BLaER1 (cell line): ENCODE measurements at regions not wholly inside any gene's neighbourhood (a gene's known extent, or its start where the extent isn't known, plus 50 kb on each side); places are given as distances from the start of the nearest gene placed in this dataset.

ENCODE experiments used
- H3K27ac ChIP-seq: shearing (Covaris generic); formaldehyde crosslinking; 2 replicates; pipeline ENCODE4 v1.8.1; 2022
- H3K27me3 ChIP-seq: shearing (Covaris generic); formaldehyde crosslinking; 2 replicates; pipeline ENCODE4 v1.8.1; 2022
- H3K36me3 ChIP-seq: shearing (Covaris generic); formaldehyde crosslinking; 2 replicates; pipeline ENCODE4 v1.8.1; 2022
- H3K4me1 ChIP-seq: shearing (Covaris generic); formaldehyde crosslinking; 2 replicates; pipeline ENCODE4 v1.8.1; 2022
- H3K4me2 ChIP-seq: shearing (Covaris generic); formaldehyde crosslinking; 2 replicates; pipeline ENCODE4 v1.8.1; 2022
- H3K4me3 ChIP-seq: shearing (Covaris generic); formaldehyde crosslinking; 2 replicates; pipeline ENCODE4 v1.8.1; 2022
- H3K9ac ChIP-seq: shearing (Covaris generic); formaldehyde crosslinking; 2 replicates; pipeline ENCODE4 v1.8.1; 2022
- H3K9me3 ChIP-seq: shearing (Covaris generic); formaldehyde crosslinking; 2 replicates; pipeline ENCODE4 v1.8.1; 2022
- H4K20me1 ChIP-seq: shearing (Covaris generic); formaldehyde crosslinking; 2 replicates; pipeline ENCODE4 v1.8.1; 2022
- Cebpa-rat ChIP-seq: shearing (Covaris generic); IDR thresholded peaks from 2 replicates; pipeline ENCODE4 v1.8.1; 2022

- no peaks in the 10 kb centered on the region for H3K9me3 ChIP-seq
- no peak overlapping the region for H3K4me3 ChIP-seq
- H3K4me1 ChIP-seq, result no peaks in the 10 kb centered on the region
- H4K20me1 ChIP-seq, result no peaks in the 10 kb centered on the region
- no peak overlapping the region for H3K27ac ChIP-seq
- peak; percentile 91 for TF ChIP-seq Cebpa-rat
- H3K36me3 ChIP-seq, result no peaks in the 10 kb centered on the region
- H3K9ac ChIP-seq, result no peak overlapping the region
- no peak overlapping the region for H3K4me2 ChIP-seq
- no peaks in the 10 kb centered on the region for H3K27me3 ChIP-seq
These were observed 208.7 kb downstream of the LMX1A start for GRCh38 chr1:165147799-165148198.

- no peaks in the 10 kb centered on the region for H4K20me1 ChIP-seq
- no peaks in the 10 kb centered on the region for H3K36me3 ChIP-seq
- no peaks in the 10 kb centered on the region for H3K9me3 ChIP-seq
- no peaks in the 10 kb centered on the region for H3K27me3 ChIP-seq
- no peak for TF ChIP-seq Cebpa-rat
- H3K4me3 ChIP-seq, result no peak overlapping the region
- no peak overlapping the region for H3K4me2 ChIP-seq
- no peaks in the 10 kb centered on the region for H3K4me1 ChIP-seq
- no peak overlapping the region for H3K27ac ChIP-seq
- no peak overlapping the region for H3K9ac ChIP-seq
These were observed 211.6 kb downstream of the LMX1A start for GRCh38 chr1:165144757-165145397.

DNA sequence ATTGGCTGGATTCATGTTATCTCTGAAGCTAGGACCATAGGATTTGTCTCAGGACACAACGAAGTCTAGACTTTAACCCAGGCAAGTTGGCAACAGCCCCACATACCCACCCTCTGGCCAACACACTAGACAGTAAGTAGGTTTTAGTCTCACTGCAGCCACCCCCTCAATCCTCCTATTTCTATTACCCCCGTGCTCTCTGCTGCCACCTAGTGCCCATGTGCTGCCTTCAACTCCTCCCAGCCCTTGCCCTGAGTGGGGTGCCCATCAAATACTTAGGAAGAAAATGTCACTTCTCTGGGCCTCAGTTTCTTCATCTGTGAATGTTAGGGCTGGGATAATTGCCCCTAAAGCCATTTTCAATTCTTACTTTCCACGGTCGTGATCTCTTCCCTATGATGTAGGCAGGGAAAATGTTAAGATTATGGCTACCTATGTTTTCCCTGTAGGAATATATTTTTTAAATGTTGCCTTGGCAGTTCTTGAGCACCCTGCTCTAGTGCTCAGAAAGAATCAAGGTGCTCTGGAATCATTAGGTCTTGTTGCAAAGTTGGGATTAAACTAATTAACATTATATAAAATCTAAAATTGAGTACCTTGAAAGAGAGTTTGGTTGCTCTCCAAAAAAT lies 213.0 kb downstream of the LMX1A start:
- no peak overlapping the region for H3K9ac ChIP-seq
- no peaks in the 10 kb centered on the region for H3K36me3 ChIP-seq
- no peaks in the 10 kb centered on the region for H3K4me1 ChIP-seq
- H3K9me3 ChIP-seq, result no peaks in the 10 kb centered on the region
- no peaks in the 10 kb centered on the region for H4K20me1 ChIP-seq
- H3K4me2 ChIP-seq, result no peak overlapping the region
- no peaks in the 10 kb centered on the region for H3K27me3 ChIP-seq
- H3K27ac ChIP-seq, result no peak overlapping the region
- no peak overlapping the region for H3K4me3 ChIP-seq
- TF ChIP-seq Cebpa-rat, result no peak

DNA sequence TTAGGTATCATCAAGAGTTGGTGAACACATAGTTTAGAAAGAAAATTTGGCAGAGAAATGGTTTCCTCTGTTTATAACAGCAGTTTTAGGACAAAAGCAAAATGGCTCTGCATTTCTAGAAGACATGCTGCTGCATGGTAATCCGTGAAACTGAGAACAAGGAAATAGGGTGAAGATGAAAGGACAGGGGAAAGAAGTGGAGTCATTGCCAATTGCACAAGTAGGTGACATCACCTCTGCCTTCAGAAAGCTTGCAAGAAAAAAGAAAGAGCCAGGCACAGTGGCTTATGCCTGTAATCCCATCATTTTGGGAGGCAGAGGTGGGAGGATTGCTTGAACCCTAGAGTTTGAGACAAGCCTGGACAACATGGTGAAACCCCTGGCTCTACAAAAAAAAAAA lies 217.6 kb downstream of the LMX1A start:
- Histone ChIP-seq H3K27ac (no peak overlapping the region), H3K4me1 (no peaks in the 10 kb centered on the region), H4K20me1 (no peaks in the 10 kb centered on the region), H3K9me3 (no peaks in the 10 kb centered on the region), H3K36me3 (no peaks in the 10 kb centered on the region), H3K4me2 (no peak overlapping the region), H3K4me3 (no peak overlapping the region), H3K27me3 (no peaks in the 10 kb centered on the region), H3K9ac (no peak overlapping the region)
- no peak for TF ChIP-seq Cebpa-rat

DNA sequence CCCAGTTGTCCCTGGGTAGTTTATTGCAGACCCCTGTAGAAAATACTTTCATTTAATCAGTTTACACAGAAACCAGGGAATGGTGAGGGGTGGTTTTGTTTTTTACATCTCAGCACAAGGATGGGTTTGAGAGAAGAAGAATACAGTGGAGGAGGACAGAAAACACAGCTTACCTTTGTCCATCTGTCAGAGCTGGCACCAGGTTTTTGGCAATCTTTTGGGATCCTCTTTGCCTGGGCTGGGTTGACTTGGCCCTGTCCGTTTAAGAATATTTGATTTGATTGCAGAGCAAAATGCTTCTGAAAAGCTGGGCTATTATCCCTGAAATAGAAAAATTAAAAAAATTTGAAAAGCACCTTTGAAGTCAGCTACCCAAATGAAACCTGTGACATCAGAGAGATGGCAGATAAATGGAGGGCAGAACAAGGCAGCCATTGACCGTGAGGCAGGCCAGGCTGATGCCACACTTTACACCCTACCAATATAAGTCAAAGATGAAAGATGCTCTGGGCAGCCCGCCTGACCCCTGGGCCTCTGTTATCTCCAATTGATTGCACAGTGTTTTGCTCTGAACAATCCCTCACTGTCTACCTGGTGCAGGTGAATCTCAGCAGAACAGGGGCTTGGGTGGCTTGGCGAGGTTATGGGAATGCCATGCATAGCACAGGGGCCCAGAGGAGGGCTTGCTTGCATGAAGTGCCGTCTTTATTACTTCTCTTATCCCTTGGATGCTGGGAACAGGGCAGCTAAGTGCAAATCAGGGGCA lies 218.8 kb downstream of the LMX1A start:
- no peaks in the 10 kb centered on the region for H3K9me3 ChIP-seq
- no peak overlapping the region for H3K9ac ChIP-seq
- H4K20me1 ChIP-seq, result no peaks in the 10 kb centered on the region
- TF ChIP-seq Cebpa-rat, result no peak
- H3K36me3 ChIP-seq, result no peaks in the 10 kb centered on the region
- H3K27me3 ChIP-seq, result no peaks in the 10 kb centered on the region
- no peaks in the 10 kb centered on the region for H3K4me1 ChIP-seq
- no peak overlapping the region for H3K27ac ChIP-seq
- no peak overlapping the region for H3K4me3 ChIP-seq
- no peak overlapping the region for H3K4me2 ChIP-seq

- no peak overlapping the region for H3K4me3 ChIP-seq
- H3K27me3 ChIP-seq, result no peaks in the 10 kb centered on the region
- no peaks in the 10 kb centered on the region for H3K36me3 ChIP-seq
These were observed 222.1 kb downstream of the LMX1A start for GRCh38 chr1:165134431-165134830.

DNA sequence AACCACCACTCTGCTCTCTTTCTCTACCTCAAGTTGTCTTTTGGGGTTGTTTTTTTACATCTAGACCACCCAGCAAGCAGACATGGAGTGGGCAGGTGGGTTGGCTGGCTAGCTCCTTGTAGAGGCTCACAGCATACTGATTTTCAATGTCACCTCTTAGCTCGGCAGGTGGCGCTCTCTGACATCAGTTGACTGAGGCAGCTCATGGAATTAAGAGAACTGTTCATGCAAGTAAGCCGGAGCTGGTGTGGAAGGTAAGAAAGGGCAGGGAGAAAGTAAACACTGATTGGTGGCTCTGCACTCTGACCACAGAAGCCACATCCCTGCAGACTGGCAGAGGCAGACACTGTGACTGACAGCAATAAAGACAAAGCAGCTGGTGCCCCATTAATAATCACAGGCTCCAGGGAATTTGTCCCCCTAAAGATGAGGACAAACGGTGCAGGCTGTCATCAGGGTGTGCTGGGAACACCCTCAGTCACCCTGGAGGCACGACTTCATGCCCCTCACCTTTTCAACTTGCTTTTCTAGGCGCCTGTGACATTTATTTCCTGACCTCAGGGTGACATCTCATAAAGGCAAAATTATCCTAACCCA lies 226.8 kb downstream of the LMX1A start:
- Histone ChIP-seq H4K20me1 (no peaks in the 10 kb centered on the region), H3K9ac (no peak overlapping the region), H3K4me2 (peak overlapping the region; percentile 63), H3K4me1 (peaks cover 19% of the 10 kb centered on the region), H3K9me3 (no peaks in the 10 kb centered on the region), H3K27me3 (no peaks in the 10 kb centered on the region), H3K36me3 (no peaks in the 10 kb centered on the region), H3K27ac (no peak overlapping the region), H3K4me3 (no peak overlapping the region)
- TF ChIP-seq Cebpa-rat, result no peak

More at GRCh38 chr1:165134431-165134830, 222.1 kb downstream of the LMX1A start:
- H3K4me1 ChIP-seq, result peaks cover 12% of the 10 kb centered on the region
- no peak overlapping the region for H3K27ac ChIP-seq
- no peaks in the 10 kb centered on the region for H4K20me1 ChIP-seq
- H3K9ac ChIP-seq, result no peak overlapping the region
- TF ChIP-seq Cebpa-rat, result no peak
- H3K4me2 ChIP-seq, result no peak overlapping the region
- no peaks in the 10 kb centered on the region for H3K9me3 ChIP-seq

DNA sequence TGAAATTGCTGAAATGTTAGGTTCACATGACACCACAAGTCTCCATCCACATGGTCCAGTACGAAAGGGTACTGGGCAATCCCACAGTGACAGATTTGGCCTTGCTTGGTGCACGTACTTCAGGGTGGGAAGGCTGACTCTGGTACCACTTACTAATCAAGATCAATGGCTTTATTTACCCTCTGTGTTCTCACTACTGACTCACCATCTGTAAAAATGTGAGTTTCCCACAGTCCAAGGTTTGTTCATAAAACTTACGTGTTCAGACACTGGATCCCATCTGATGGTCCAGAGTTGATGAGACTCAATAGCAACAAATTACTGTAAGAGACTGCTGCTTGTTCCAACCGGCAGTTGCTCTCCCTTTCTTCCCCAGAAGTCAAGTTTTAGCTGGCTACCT lies 231.7 kb downstream of the LMX1A start:
- Histone ChIP-seq H3K4me3 (no peak overlapping the region), H3K4me2 (no peak overlapping the region), H3K27me3 (no peaks in the 10 kb centered on the region), H3K4me1 (peaks cover 10% of the 10 kb centered on the region), H3K9me3 (no peaks in the 10 kb centered on the region), H4K20me1 (no peaks in the 10 kb centered on the region), H3K27ac (no peak overlapping the region), H3K36me3 (no peaks in the 10 kb centered on the region), H3K9ac (no peak overlapping the region)
- TF ChIP-seq Cebpa-rat, result no peak

GRCh38 chr1:165119086-165119485 lies 237.4 kb downstream of the LMX1A start:
- no peaks in the 10 kb centered on the region for H3K36me3 ChIP-seq
- no peak overlapping the region for H3K4me3 ChIP-seq
- no peaks in the 10 kb centered on the region for H4K20me1 ChIP-seq
- no peak overlapping the region for H3K27ac ChIP-seq
- H3K9me3 ChIP-seq, result no peaks in the 10 kb centered on the region
- no peak overlapping the region for H3K4me2 ChIP-seq
- no peak overlapping the region for H3K9ac ChIP-seq
- H3K27me3 ChIP-seq, result no peaks in the 10 kb centered on the region; the same call in 1 of the 2 replicates
- no peak for TF ChIP-seq Cebpa-rat
- no peaks in the 10 kb centered on the region for H3K4me1 ChIP-seq

- H3K9me3 ChIP-seq, result no peaks in the 10 kb centered on the region
- no peak overlapping the region for H3K4me3 ChIP-seq
- H3K27ac ChIP-seq, result no peak overlapping the region
- H3K27me3 ChIP-seq, result no peaks in the 10 kb centered on the region; the same call in 1 of the 2 replicates
- H3K9ac ChIP-seq, result no peak overlapping the region
- no peaks in the 10 kb centered on the region for H3K36me3 ChIP-seq
- no peak for TF ChIP-seq Cebpa-rat
- no peaks in the 10 kb centered on the region for H4K20me1 ChIP-seq
- no peaks in the 10 kb centered on the region for H3K4me1 ChIP-seq
- no peak overlapping the region for H3K4me2 ChIP-seq
These were observed 239.0 kb downstream of the LMX1A start for GRCh38 chr1:165117482-165117881.
